GM13977 (cell line): ENCODE measurements at regions not wholly inside any gene's neighbourhood (a gene's known extent, or its start where the extent isn't known, plus 50 kb on each side); places are given as distances from the start of the nearest gene placed in this dataset.

Source experiments
- DNase-seq: peaks from one replicate; pipeline ENCODE4 v3.0.0; 2012; ENCODE audit warnings: low spot score
- in situ Hi-C: fragments of 300-500 bp; cut with MboI; formaldehyde crosslinking; loops from one replicate; pipeline ENCODE4 v1.12.0; 2022; ENCODE audit warnings: low sequenced_read_pairs, low pct_unique_long_range_greater_than_20kb, mixed read lengths, inconsistent platforms; ENCODE audit not compliant: unreplicated experiment
- TF ChIP-seq, protein P1 (sequence below): IDR thresholded peaks from 2 replicates; pipeline ENCODE4 v1.5.1; 2012; ENCODE audit warnings: mild to moderate bottlenecking, control low read depth; ENCODE audit not compliant: insufficient read depth; ENCODE audit errors: extremely low read depth, missing control alignments

DNA sequence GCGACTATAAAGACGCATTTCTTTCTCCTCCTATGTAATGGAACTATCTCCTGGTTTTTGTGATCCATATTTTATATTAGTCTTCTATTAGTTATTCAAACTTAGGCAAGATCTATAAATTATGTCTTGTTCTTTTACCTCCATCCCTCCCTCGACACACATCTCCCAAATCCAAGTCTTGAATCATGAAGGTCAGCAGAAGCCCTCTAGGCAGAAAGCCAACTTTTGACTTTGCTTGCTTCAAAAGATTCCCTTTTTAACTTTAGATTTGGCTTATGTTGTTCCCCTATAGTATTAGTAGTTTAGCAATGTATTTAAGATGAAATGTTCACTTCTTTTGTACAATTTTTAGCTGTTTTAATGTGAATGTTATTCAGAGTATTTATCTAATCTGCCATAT lies 689.8 kb downstream of the SLC6A15 start:
- TF ChIP-seq, protein P1, sequence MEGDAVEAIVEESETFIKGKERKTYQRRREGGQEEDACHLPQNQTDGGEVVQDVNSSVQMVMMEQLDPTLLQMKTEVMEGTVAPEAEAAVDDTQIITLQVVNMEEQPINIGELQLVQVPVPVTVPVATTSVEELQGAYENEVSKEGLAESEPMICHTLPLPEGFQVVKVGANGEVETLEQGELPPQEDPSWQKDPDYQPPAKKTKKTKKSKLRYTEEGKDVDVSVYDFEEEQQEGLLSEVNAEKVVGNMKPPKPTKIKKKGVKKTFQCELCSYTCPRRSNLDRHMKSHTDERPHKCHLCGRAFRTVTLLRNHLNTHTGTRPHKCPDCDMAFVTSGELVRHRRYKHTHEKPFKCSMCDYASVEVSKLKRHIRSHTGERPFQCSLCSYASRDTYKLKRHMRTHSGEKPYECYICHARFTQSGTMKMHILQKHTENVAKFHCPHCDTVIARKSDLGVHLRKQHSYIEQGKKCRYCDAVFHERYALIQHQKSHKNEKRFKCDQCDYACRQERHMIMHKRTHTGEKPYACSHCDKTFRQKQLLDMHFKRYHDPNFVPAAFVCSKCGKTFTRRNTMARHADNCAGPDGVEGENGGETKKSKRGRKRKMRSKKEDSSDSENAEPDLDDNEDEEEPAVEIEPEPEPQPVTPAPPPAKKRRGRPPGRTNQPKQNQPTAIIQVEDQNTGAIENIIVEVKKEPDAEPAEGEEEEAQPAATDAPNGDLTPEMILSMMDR: no peak

DNA sequence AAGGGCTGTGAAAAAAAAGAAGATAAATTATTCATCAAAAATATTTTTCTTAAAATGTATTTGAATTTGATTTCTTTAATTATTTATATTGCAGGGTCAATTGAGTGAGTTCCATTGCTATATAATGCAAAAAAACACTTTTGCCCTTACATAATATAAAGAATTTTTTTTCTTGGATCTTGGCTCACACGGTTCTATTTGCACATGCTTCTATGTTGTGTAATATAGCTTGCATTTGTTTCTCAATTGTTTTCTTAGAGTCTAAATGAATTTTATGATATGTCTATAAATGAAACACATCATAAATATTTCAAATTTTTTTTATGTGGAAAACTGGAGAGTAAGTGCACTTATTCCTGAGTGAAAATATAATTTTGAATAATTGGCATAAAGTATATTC lies 694.2 kb downstream of the SLC6A15 start:
- no peak for DNase-seq
- in situ Hi-C loops: no loop called here

More for the DNA sequence above, 689.8 kb downstream of the SLC6A15 start:
- DNase-seq: no peak
- in situ Hi-C loops: no loop called here

DNA sequence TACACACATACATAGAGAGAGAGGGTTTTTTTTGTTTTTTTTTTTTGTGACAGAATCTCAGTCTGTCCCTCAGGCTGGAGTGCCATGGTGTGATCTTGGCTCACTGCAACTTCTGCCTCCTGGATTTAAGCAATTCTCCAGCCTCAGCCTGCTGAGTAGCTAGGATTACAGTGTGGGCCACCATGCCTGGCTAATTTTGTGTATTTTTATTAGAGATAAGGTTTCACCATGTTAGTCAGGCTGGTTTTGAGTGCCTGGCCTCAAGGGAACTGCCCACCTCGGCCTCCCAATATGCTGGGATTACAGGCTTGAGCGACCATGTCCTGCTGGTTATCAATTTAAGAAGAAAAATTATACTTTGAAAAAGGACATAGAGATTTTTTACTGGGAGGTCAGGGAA lies 710.6 kb downstream of the SLC6A15 start:
- no peak for DNase-seq
- TF ChIP-seq, protein P1: no peak
- in situ Hi-C loops: no loop called here

More for the DNA sequence above, 694.2 kb downstream of the SLC6A15 start:
- TF ChIP-seq, protein P1: no peak

DNA sequence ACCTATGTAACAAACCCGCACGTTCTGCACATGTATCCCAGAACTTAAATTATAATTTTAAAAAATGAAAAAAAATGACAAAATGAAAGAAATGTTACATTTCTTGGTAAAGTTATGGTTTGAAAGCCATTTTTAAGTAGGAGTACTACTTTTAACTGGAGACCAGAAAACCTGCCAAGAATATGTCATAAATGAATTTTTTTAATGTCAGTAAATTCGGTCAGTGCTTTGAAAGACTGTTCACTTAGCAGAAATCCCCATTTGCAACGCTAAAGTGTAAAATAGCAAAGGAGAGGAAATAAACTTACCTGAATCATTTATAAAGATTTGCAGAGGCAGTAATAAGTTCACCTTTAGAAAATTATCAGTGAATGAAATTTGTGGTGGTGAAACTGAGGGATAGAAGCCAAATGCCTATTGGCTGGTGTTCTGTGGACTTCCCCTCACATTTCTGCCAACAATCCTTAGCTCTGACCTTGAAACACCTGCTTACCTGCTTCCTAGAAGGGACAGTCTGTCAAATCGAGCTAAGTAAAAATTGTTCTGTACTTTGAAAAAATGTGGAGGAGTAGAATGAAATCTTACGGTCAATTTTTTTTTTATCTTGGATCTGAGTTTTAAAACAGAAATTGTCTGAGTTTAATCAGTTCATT lies 714.2 kb downstream of the SLC6A15 start:
- no peak for DNase-seq
- in situ Hi-C loops: no loop called here
- TF ChIP-seq, protein P1: no peak

DNA sequence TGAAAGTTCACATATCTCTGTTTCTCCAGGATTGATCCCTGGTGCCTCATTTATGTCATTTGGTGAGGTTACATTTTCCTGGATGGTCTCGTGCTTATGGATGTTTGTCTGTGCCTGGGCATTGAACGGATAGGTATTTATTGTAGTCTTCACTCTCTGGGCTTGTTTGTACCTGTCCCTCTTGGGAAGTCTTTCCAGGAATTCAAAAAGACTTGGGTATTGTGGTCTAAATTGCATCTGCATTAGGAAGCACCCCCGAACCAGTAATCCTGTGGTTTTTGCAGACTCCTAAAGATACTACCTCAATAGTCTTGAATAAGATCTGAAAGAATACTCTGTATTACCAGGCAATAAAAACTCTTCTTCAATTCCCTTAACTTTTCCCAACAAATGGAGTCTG lies 720.8 kb downstream of the SLC6A15 start:
- in situ Hi-C loops: no loop called here
- DNase-seq: no peak
- TF ChIP-seq, protein P1: no peak

DNA sequence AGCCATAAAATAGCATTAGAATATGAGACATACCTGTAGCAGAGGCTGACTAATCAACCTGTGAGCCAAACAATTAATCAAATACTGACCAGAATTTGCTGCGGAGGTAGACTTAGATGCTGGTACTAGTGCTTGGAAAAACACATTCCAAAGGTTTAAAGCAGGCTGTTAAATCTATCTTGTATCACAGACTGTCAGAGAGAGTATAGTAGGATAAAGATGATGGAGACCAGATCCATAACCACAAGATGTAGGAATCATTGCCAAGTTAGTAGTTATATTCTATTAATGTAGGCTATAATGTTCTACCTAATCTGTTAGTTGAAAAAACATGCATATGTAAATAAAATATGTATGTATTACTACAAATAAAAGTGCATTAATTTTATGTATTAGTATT lies 726.2 kb downstream of the SLC6A15 start:
- in situ Hi-C loops: no loop called here
- DNase-seq: no peak
- TF ChIP-seq, protein P1: no peak
